GM12873 (cell line): ENCODE measurements at regions not wholly inside any gene's neighbourhood (a gene's known extent, or its start where the extent isn't known, plus 50 kb on each side); places are given as distances from the start of the nearest gene placed in this dataset.

Experiments
- CTCF ChIP-seq: IDR thresholded peaks from 2 replicates; pipeline ENCODE4 v1.5.1; 2012; ENCODE audit warnings: low read depth, mild to moderate bottlenecking, moderate library complexity, low read length, control low read depth; ENCODE audit not compliant: insufficient read depth; ENCODE audit errors: missing control alignments

- no peak for TF ChIP-seq CTCF
These were observed 541.0 kb upstream of the ADARB2 start for GRCh38 chr10:2278363-2278762.

GRCh38 chr10:2263561-2263960 is 526.2 kb upstream of the ADARB2 start:
- no peak for TF ChIP-seq CTCF

- no peak for TF ChIP-seq CTCF
These were observed 525.6 kb upstream of the ADARB2 start for GRCh38 chr10:2262878-2263277.

GRCh38 chr10:2262333-2262732 is 525.0 kb upstream of the ADARB2 start:
- TF ChIP-seq CTCF: no peak

GRCh38 chr10:2256241-2256640 is 518.9 kb upstream of the ADARB2 start:
- no peak for TF ChIP-seq CTCF

GRCh38 chr10:2252096-2252495 is 514.8 kb upstream of the ADARB2 start:
- no peak for TF ChIP-seq CTCF

GRCh38 chr10:2251631-2252030 is 514.3 kb upstream of the ADARB2 start:
- no peak for TF ChIP-seq CTCF
